HG02798 (cell line): ENCODE measurements at regions not wholly inside any gene's neighbourhood (a gene's known extent, or its start where the extent isn't known, plus 50 kb on each side); places are given as distances from the start of the nearest gene placed in this dataset.
"Not testable (repeated sequence)": the region's sequence is repeated elsewhere in the genome, so short reads cannot be mapped to it uniquely, and the experiment has no call there.

Experiments
- ATAC-seq: cut with Tn5 transposase; IDR thresholded peaks from one replicate; pipeline ENCODE4 v1.9.1; 2021; ENCODE audit warnings: mild to moderate bottlenecking; ENCODE audit not compliant: unreplicated experiment, poor library complexity

- no peak for ATAC-seq
Measured at GRCh38 chr13:91053318-91054065, 294.0 kb upstream of the MIR17HG start.

GRCh38 chr13:91054902-91055301 is 292.6 kb upstream of the MIR17HG start:
- ATAC-seq, result no peak

GRCh38 chr13:91056746-91057145 is 290.7 kb upstream of the MIR17HG start:
- ATAC-seq, result peak; percentile 96

- not testable (repeated sequence) for ATAC-seq
Measured at GRCh38 chr13:91057507-91057906, 290.0 kb upstream of the MIR17HG start.

- ATAC-seq, result no peak
Measured at GRCh38 chr13:91058066-91058465, 289.4 kb upstream of the MIR17HG start.

- no peak for ATAC-seq
Measured at GRCh38 chr13:91058919-91059318, 288.6 kb upstream of the MIR17HG start.

- no peak for ATAC-seq
Measured at GRCh38 chr13:91066745-91067144, 280.7 kb upstream of the MIR17HG start.

- no peak for ATAC-seq
Measured at GRCh38 chr13:91072486-91072885, 275.0 kb upstream of the MIR17HG start.

- no peak for ATAC-seq
Measured at GRCh38 chr13:91074091-91074490, 273.4 kb upstream of the MIR17HG start.

GRCh38 chr13:91076830-91077229 is 270.7 kb upstream of the MIR17HG start:
- ATAC-seq, result no peak

GRCh38 chr13:91078093-91078679 is 269.3 kb upstream of the MIR17HG start:
- peak; percentile 42 for ATAC-seq

GRCh38 chr13:91079176-91079575 is 268.3 kb upstream of the MIR17HG start:
- ATAC-seq, result peak; percentile 49

GRCh38 chr13:91085127-91085526 is 262.4 kb upstream of the MIR17HG start:
- ATAC-seq, result no peak

GRCh38 chr13:91086936-91087716 is 260.4 kb upstream of the MIR17HG start:
- ATAC-seq, result no peak

- no peak for ATAC-seq
Measured at GRCh38 chr13:91097269-91097668, 250.2 kb upstream of the MIR17HG start.

GRCh38 chr13:91099877-91100276 is 247.6 kb upstream of the MIR17HG start:
- no peak for ATAC-seq

GRCh38 chr13:91100944-91101343 is 246.5 kb upstream of the MIR17HG start:
- ATAC-seq, result no peak

- no peak for ATAC-seq
Measured at GRCh38 chr13:91101381-91101780, 246.1 kb upstream of the MIR17HG start.

GRCh38 chr13:91105270-91105669 is 242.2 kb upstream of the MIR17HG start:
- no peak for ATAC-seq

GRCh38 chr13:91106565-91106964 is 240.9 kb upstream of the MIR17HG start:
- no peak for ATAC-seq

GRCh38 chr13:91108315-91108714 is 239.2 kb upstream of the MIR17HG start:
- ATAC-seq, result no peak
